ENCODE measurements at regions not wholly inside any gene's neighbourhood (a gene's known extent, or its start where the extent isn't known, plus 50 kb on each side); places are given as distances from the start of the nearest gene placed in this dataset.

DNA sequence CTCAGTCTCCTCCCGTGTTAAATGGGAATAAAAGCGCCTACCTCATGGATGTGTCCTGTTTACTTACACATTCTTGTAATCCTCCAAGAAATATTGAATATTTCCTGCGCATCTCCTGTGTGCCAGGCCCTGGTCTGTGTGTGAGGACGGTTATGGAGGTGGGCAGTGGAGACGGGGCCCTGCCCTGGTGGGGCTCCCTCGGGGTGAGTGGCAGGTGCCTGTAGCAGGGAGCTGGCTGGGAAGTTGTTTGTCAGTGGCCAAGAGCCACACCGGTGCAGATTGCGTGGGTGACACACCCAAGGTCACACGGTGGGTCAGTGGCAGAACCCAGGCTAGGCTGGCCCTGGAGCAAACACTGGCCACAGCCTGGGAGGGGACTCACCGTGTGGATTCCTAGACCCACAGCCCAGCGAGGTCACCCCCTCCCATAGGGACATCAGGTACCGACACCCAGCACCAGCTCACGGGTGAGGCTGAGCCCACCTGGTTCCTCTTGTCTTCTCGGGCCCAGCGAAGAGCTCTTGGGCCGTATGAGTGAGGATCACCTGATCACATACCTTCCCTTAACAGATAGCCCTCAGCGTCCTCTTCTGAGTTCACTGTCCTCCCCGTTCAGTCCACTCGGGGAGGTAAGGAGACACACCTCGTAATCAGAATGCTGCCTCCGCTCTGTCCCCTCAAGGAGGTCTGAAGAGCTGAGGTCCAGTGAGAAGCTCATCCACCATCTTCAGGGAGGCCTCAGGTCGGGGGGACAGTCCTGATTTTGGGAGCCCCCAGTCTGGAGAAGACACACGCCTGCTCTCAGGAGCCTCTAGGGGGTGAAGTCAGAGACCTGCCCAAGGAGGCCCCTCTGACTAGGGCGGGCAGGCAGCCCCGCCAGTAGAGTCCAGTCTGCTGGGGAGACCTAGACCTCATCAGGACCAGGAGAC, 349.6 kb downstream of the MATN1 start:
- Histone ChIP-seq H3K27me3 (peaks cover 0 to 8% of the 10 kb centered on the region in 2 donors), H3K4me3 (no peak overlapping the region), H3K27ac (no peak overlapping the region), H3K9me3 (no peaks in the 10 kb centered on the region), H3K4me1 (no peaks in the 10 kb centered on the region), H3K36me3 (no peaks in the 10 kb centered on the region)
- 80 to 81% methylated on average over 20 to 21 of the region's 25 CpGs for WGBS, 2 donors
- no peak for DNase-seq (ENCODE audit: low spot score in 2 of 2)
- TF ChIP-seq EP300 (IDR thresholded peaks at IDR 0.05) (no peak), POLR2A (IDR thresholded peaks at IDR 0.05) (no peak)
- TF ChIP-seq, protein P1, sequence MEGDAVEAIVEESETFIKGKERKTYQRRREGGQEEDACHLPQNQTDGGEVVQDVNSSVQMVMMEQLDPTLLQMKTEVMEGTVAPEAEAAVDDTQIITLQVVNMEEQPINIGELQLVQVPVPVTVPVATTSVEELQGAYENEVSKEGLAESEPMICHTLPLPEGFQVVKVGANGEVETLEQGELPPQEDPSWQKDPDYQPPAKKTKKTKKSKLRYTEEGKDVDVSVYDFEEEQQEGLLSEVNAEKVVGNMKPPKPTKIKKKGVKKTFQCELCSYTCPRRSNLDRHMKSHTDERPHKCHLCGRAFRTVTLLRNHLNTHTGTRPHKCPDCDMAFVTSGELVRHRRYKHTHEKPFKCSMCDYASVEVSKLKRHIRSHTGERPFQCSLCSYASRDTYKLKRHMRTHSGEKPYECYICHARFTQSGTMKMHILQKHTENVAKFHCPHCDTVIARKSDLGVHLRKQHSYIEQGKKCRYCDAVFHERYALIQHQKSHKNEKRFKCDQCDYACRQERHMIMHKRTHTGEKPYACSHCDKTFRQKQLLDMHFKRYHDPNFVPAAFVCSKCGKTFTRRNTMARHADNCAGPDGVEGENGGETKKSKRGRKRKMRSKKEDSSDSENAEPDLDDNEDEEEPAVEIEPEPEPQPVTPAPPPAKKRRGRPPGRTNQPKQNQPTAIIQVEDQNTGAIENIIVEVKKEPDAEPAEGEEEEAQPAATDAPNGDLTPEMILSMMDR (IDR thresholded peaks at IDR 0.05): no peak

DNA sequence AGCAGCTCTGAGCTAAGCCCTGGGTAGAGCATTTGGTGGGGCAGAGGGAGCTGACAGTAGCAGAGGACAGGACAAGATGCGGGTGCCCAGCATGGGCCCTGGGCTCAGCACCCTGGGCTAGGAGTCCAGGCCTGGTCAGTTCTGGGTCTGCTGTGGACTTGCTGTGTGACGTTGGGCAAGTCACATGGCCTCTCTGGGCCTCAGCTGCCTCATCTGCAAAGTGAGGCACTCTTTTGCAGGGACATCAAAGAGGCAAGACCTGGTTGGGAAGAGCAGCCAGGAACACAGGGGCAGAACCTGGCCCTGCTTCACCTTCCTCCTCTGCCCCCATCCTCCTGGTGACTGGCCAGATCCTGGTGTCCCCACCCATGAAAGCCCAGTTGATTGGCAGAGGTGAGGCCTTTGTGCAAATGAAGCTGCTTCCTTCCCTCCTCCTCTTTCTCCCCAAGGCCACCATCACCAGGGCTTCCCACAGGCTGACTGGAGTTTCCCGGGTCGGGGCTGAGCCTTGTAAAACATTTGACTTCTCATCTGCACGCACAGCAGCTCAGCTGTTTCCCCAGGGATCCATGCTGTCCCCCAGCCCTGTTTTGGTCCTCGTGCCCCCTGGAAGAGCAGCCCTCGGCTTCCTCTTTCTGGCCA, 350.5 kb downstream of the MATN1 start:
- no peak for TF ChIP-seq POLR2A (IDR thresholded peaks at IDR 0.05)
- TF ChIP-seq, protein P1 (IDR thresholded peaks at IDR 0.05): no peak
- no peak for TF ChIP-seq EP300 (IDR thresholded peaks at IDR 0.05)
- H3K9me3 ChIP-seq: no peaks in the 10 kb centered on the region
- H3K4me3 ChIP-seq: no peak overlapping the region
- no peak overlapping the region for H3K27ac ChIP-seq
- H3K36me3 ChIP-seq: no peaks in the 10 kb centered on the region
- no peak for DNase-seq (ENCODE audit: low spot score in 2 of 2)
- WGBS, 2 donors: 46 to 51% methylated on average over 7 of the region's 7 CpGs
- H3K4me1 ChIP-seq: no peaks in the 10 kb centered on the region
- peaks cover 0 to 8% of the 10 kb centered on the region in 2 donors for H3K27me3 ChIP-seq

DNA sequence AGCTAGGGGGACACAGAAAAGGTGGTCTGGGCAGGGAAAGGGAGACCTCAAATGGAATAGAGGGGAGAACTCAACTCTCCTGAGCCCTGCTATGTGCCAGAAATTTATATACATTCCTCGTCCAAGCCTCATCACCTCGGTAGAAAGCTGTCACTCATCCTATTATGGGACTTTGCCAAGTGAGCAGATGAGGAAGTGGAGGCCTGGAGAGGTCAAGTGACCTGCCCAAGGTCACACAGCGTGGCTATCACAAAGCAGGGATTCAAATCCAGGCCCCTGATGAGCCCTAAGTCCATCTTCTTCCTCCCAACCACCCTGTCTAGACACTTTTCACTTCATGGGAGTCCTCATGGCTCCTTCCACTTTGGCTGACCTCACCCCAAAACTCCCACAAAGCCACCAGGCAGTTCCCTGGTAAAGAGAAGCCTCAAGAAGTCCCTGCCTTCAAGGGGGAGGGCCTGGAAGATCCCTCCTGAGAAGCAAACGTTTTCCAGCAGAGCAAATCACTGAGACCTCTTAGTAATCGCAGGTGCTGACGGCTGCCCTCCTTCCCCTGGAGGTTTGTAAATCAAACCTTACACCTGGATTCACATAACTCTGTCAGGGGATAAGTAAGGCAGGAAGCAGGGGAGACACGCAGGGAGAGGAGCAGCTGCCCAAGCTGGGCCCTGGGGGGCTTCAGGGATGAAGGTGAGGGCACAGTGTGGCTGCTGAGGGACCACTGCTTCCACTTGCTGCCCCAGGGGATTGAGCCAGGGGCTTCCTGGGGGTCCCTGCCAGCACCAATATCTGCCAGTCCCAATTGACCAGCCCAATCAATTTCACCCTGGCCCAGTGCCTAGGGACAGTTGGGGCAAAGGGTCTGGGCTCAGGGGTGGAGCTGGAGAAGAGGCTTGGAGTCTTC, 351.2 kb downstream of the MATN1 start:
- Histone ChIP-seq H3K4me3 (no peak overlapping the region), H3K27me3 (peaks cover 0 to 8% of the 10 kb centered on the region in 2 donors), H3K9me3 (no peaks in the 10 kb centered on the region), H3K4me1 (no peaks in the 10 kb centered on the region), H3K36me3 (no peaks in the 10 kb centered on the region), H3K27ac (no peak overlapping the region)
- 50 to 56% methylated on average over 7 of the region's 7 CpGs for WGBS, 2 donors
- TF ChIP-seq POLR2A (IDR thresholded peaks at IDR 0.05) (no peak), EP300 (IDR thresholded peaks at IDR 0.05) (no peak)
- TF ChIP-seq, protein P1 (IDR thresholded peaks at IDR 0.05): no peak
- DNase-seq (ENCODE audit: low spot score in 2 of 2): no peak

DNA sequence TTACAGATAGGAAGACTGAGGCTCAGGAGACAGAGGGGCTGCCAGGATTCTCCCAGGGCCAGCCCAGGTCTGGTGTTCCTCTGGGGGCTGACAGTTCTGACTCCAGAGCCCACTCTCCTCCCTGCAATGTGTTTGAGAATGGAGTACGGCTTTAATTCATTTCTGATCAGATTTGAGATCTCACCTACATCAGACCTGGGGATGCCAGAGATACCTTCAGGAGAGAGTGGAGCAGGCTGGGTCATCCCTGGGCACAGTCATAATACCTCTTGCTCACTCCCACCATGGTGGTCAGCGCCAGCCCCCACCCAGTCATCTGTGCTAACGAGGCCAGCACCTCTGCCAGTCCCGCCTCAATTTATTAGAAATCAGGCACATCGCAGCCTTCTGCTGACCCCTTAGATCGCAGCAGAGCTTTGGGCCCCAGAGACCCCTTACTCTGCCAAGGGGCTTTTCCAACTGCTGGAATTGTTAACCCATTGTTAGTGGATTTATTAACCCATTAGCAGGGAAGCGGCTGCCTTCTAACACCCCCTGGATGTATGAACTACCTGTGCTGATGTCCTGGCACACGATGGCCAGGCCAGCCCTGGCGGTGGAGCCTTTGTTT, 352.1 kb downstream of the MATN1 start:
- Histone ChIP-seq H3K9me3 (no peaks in the 10 kb centered on the region), H3K4me3 (no peak overlapping the region), H3K4me1 (no peaks in the 10 kb centered on the region), H3K27me3 (no peaks in the 10 kb centered on the region), H3K27ac (no peak overlapping the region), H3K36me3 (no peaks in the 10 kb centered on the region)
- TF ChIP-seq, protein P1 (IDR thresholded peaks at IDR 0.05): no peak
- TF ChIP-seq EP300 (IDR thresholded peaks at IDR 0.05): no peak
- TF ChIP-seq POLR2A (IDR thresholded peaks at IDR 0.05): no peak
- 68 to 71% methylated on average over 9 of the region's 9 CpGs for WGBS, 2 donors
- DNase-seq (ENCODE audit: low spot score in 2 of 2): no peak
